T-helper 2 cell (primary cell): ENCODE measurements at regions not wholly inside any gene's neighbourhood (a gene's known extent, or its start where the extent isn't known, plus 50 kb on each side); places are given as distances from the start of the nearest gene placed in this dataset.
A peak's percentile ranks its signal among the peaks of the same experiment; 100 is the strongest.
"Not testable (repeated sequence)": the region's sequence is repeated elsewhere in the genome, so short reads cannot be mapped to it uniquely, and the experiment has no call there.

Experiments used
- DNase-seq, 5 experiments: peaks; one replicate each; pipeline versions ENCODE4 v3.0.0 to v3.0.0-alpha.2; 2012 to 2022

DNA sequence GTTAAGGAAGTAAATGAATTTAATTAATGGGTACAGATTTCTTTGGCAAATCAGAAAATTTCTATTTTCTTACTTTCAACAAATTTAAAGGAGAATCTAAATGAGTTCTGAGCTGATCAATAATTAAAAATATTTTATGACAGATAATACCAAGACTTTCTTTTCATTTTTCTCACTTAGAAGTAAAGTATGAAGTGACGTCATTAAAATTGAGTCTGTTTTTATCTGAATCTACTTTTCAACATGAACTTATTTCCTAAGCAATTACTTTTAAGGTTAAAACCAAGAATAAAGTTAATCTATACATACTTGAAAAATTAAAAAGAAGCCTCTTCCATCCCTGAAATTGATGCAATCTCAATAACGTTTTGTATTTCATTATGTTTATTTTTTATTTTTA, 552.8 kb upstream of the ST8SIA4 start:
- DNase-seq, result no peak

DNA sequence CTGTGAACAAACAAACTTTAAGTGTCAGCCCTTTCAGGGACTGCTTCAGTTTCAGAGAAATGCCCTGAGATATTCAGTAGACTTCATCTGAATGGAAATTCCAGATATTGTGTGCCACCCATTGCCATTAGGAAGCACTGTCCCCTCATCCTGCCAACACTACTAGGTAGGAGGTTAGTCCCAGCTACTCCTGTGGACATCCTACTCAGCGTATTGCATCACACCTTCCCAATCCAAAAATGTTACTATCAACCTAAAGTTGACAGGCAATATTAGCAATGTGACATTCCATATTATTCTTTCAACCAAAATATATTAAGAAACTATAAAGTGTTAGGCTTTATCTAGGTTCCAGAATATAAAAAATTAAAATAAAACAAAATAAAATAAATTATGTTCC, 552.0 kb upstream of the ST8SIA4 start:
- no peak for DNase-seq

DNA sequence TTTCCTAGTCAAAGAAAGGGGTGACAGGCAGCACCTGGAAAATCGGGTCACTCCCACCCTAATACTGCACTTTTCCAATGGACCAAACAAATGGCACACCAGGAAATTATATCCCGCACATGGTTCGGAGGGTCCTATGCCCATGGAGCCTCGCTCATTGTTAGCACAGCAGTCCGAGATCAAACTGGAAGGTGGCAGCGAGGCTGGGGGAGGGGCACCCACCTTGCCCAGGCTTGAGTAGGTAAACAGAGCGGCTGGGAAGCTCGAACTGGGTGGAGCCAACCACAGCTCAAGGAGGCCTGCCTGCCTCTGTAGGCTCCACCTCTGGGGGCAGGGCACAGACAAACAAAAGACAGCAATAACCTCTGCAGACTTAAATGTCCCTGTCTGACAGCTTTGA, 539.2 kb upstream of the ST8SIA4 start:
- DNase-seq, result not testable (repeated sequence)

DNA sequence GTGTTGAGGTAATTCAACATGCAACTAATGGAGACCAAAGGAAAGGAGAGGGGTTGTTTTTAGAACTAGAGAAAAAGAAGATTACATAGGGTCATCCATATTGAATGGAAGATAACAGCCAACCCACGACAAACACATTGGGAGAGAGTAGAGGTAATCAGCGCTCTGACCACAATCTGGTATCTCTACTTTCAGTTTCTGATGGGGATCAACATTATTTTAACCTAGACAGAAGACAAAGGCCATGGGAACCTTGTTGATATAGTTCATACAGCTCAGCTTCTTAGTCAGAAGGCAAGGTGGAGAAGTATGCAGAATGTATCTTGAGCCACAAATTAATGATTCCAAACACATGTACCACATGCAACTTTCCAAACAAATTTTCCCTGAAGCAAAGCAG, 537.1 kb upstream of the ST8SIA4 start:
- DNase-seq, result no peak

DNA sequence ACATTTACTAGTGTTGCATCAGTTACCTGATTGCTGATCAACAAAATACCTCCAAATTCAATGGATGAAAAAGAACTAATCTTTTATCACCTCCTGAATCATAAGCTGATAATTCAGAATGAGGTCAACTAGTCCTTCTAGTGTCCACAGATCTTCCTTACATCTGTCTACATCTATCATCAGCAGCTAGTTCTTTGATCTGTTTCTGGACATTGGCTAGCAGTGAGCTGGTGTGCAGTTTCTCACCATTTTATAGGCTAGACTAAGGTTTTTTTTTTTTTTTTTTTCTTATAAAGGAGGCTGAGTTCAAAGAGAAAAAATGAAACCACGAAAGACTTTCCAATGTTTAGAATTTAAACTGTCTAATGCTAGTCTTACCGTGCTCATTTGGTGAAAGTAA, 534.3 kb upstream of the ST8SIA4 start:
- no peak for DNase-seq

DNA sequence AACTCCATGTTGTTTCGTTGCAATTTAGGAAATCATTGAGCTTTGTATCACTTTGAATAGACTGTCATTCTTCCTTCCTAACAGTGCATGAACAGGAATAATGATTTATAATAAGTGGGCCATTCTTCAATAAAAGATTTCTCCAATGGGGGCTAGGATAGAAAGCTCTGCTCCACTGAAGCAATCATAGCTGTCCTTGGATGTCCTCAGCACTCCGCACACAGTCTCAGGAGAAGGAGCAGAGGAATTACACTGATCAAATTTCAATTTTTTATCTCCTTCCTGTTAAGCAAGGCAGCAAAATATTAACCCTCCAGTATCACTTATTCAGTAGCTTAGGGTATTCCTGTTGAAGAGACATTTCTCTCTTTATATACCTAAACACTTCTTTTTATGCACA, 532.7 kb upstream of the ST8SIA4 start:
- DNase-seq, result no peak

DNA sequence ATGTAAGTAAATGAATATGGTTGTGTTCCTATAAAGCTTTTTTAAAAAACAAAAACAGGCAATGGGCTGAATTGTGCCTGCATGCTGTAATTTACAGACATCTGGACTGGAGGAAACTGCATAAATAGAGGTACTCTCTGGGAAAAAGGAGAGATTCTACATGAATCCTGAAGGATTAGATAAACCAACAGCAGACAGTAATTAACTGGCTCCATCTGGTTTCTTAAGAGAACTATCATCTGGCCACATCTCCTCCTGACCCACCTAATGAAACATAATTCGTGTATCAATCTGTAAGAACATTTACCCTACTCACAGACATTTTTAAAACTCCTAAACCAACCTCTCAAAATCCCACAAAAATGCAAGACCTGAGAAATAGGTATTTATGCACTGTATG, 528.1 kb upstream of the ST8SIA4 start:
- DNase-seq, result no peak

DNA sequence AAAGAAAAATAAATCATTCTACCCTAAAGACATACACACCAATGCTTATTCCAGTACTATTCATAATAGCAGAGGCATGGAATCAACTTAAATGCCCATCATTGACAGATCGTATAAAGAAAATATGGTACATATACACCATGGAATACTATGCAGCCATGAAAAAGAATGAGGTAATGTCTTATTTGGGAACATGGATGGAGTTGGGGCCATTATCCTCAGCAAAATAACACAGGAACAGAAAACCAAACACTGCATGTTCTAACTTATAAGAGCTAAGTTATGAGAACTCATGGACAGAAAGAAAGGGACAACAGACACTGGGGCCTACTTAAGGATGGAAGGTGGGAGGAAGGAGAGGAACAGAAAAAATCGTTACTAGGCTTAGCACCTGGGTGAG, 527.5 kb upstream of the ST8SIA4 start:
- no peak for DNase-seq

DNA sequence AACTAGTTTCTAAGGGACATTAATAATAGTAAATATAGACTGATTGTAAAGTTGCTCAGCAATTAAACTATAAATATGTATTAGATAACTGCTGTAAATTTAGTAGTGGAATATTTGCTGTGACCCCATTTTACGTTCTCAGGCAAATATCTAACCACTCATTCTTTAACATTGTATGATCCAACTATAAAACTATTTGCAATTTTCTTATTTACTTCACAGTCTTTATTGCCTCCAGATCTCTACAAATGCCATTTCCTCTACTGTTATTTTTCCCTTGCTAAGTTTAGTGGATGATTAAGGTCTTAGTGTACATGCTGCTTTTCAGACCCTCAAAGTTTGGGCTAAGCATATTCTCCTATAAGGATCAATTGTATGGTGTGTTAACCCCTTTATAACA, 526.2 kb upstream of the ST8SIA4 start:
- DNase-seq, result no peak

DNA sequence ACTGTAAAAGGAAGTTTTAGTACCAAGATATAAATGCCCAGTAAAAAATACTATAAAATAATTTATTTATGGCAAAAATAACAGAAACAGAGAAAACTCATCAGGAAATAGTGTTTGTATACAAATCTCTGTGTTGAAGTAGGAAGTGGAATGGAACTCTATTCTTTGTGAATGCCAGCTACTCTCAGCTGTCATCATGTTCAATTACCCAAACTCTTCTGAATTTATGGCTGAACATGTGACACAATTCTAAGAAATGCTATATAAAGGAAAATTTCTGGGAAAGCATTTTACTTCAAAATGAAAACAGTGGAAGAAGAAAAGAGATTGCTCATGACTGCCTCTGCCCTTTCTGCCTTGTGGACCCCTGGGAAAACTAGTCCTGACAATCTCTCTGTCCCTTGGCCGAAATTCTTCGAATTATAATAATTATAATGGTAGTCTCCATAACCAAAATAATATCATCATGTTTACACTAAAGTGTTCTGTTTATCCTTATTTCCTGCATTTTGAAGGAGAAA, 522.3 kb upstream of the ST8SIA4 start:
- no peak for DNase-seq

DNA sequence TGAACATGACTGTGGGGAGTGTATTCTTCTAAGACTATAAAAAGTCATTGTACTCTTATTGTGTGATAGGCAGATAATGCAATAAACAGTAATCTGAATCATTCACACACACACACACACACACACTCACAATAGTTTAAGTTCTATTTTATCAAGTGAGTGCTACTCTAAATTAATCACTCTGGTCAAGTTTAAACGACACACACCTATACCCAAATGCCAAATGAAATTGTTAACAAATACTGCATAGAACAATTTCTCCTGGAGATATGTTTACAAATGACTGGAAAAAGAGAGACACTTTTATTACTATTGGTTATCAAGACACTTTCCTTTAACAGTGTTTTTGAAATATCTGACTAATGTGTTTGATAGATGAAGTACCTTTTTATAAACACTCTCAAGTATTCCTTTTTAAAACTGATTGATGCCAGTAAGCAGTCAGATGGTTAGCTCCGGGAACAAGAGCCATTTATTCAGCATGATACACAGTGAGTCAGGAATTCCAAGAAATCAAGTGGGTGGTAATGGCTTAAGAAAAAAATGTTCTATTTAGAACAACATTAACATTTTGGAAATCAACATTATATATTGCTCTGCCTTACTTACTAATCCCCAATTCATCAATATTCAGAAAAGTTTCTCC, 521.6 kb upstream of the ST8SIA4 start:
- DNase-seq, result no peak

DNA sequence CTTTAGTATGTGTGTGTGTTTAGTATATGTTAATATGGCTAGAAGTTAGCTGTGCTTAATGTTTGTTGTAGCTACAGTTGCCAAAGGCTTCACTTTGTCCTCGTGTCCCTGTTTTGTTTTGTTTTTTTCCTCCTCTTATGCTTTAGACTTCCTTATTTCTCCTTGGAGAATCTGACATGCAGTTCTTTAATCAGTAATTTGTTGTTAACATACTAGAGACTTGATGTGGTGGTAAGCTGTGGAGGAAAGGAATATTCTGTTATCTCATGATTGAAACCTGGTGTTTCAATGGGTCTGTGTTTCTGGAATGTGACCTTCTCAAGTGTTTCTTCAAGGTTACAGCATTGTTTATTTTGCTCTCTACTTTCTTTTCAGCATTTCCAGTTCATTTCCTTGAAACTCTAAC, 515.6 kb upstream of the ST8SIA4 start:
- DNase-seq, result no peak

DNA sequence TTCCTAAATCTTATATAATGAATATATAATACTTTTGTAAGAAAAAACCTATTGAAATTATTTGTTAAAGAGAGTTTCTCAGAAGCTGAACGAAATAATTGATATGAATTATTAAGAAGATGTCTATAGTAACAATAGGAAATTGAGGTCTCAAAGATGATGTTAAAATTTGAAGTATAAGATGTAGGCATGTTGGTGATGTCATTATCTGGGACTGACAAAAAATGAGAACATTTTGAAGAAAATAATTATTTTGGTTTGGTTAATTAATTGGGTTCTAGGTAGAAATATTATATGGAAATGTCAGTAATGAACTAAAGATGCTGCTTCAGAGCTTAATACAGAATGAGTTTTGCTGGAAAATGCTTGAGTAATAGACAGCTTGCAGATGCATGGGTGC, 501.4 kb upstream of the ST8SIA4 start:
- no peak for DNase-seq

DNA sequence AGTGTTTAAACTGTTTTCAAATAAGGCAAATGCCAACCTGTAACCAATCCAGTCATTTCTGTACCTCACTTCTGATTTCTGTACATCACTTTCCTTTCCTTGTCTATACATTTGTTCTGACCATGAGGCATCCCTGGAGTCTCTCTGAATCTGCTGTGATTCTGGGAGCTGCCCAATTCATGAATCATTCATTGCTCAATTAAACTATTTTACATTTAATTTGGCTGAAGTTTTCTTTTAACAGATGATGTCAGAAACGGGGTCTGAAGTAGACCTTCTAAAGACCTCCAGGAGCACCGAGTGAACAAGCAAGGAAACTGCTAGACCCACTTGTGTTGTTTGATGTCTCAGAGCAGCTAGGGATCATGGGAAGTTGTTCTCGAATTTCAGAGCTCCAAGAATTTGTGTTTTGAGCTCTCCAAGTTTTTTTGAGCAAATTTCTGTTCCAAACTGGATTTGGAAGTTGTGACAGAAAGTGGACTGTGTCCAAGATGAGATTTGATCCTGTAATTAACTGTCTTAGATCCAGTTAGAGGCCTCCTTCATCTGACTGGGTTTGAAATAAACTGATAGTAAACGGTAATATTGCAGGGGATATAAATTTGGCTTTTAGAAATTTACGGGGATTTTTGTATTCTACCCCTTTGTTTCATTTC, 490.8 kb upstream of the ST8SIA4 start:
- no peak for DNase-seq

DNA sequence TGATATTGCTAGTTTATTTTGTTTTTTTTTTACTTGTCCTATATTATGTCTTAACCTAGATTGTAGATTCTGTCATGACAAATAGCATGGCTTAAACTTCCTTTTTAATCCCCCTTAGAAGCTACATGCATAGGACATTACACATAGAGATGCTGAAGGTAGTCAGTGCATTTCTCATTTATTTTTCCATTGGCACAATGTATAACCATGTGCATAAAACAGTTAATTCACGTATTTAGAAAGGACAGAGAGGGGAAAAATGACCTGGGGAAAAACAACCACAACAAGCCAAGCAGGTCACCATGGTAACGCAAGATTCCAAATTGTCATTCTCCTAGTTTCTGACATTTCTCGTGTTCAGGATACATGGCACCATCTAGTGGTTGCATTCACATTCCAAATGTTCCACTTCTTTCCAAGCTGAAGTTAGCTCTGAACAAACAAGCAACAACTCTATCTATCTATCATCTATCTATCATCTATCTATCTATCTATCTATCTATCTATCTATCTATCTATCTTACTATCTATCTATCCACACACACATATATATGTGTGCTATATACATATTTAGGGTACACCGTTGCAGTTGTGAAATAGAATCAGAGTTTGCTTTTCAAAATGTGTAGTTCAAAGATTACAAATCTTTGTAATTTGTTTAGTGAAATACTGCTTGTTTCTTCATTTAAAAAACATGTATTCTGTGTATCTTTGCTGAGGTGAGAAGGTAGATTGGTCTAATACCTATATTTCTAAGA, 487.2 kb upstream of the ST8SIA4 start:
- DNase-seq, result peak in 1 of 5 experiments; percentile 23

DNA sequence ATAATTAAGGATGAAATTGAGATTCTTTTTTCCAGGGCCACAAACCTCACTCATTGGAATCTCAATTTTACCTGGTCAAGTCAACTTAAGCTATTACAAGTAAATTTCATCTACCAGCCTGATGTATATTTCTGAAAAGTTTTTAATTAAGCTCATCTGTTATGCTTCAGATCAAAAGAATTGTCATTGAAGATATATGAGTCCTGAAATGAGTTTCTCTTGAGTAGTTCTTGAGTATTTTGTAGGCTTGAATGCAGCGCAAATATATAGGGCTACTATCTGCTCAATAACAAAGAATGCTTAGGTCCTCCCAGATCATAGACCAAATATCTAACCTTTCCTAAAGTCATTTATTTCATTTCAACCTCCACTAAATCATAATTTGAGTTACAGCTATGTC, 482.2 kb upstream of the ST8SIA4 start:
- no peak for DNase-seq

DNA sequence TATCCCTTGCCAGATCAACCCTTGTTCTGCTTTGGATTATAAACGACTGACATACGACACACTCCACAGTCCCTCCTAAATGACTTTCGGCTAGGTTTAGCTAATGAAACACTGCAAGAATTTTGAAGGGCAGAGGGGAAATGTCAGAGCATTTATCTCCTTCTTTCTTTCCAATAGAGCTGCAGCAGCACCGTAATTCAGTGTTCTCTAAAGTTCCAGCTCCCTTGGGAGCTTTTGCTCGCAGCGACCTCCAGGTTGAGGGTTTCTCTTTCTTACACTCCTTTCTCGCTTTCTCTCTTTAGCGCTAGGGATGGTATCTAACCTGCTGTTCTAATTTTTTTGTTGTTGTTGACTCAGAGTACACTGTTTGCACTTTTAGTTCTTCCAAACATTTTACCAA, 467.1 kb upstream of the ST8SIA4 start:
- DNase-seq, result no peak

DNA sequence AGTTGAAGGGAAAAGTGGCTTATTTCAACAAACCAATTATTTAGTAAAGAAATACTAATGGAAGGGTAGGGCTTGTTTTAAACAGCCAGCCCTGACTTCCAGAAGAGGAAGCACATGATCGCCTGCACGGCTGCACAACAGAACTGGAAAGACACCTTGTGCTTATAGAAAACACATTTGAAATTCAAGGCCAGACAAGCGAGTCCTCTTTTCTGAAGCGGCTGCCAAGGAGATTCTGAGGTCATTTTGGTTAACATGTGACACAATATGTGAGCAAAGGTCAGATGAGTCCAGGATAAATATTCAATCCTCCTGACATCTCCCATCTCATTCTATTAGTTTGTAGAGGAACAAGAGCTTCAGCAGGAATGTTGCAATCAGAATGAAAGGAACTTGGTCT, 461.4 kb upstream of the ST8SIA4 start:
- DNase-seq, result no peak

DNA sequence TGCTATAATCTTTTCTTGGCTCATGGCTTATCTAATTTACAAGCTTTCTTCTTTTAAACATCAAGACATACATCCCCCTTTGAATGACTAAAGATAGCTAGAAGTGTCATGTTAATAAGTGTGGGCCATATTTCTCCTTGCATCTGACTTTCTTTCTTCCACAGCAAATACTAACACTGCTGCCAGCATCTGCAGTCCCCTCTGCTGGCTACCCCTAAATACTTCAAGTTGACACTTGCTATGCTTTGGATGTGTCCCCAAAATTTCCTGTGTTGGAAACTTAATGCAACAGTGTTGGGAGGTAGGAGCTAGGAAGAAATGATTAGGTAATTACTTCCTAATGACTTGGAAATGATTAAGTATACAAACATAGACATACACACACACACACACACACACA, 459.0 kb upstream of the ST8SIA4 start:
- DNase-seq, result no peak

DNA sequence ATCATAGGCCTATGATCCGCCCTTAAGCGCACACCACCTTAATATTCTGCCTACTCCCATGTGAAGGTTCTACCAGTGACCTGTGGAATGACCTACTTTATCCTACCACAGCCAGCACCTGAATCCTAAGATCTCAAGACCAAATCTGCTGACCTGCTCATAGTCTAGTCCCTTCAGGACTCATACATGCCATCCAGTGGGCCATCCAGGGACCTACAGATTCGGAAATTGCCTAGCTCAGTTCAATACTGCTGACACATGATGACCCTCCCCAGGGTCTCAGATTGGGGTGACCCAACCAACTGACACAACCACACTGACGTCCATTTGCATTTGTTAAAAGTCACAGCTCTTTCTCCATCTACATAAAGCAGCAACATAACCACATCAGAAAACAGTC, 443.8 kb upstream of the ST8SIA4 start:
- no peak for DNase-seq

DNA sequence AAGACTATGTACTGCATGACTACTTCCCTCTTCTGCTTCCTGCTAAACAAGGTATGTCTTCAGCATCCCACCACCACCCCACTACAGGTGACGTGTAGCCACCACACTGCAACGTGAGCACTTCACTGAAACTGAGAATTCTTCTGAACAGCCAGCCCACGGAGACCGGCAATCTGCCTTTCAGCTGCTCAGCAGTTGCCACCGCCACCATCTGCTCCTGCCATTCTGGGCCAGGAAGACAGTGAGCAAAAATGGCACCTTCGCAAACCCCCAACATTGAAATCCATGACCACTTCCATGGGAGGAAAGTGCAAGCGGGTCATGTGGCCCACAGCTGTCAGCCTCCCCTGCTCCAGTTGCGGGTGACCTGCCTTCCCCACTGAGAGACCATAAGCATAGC, 443.4 kb upstream of the ST8SIA4 start:
- DNase-seq, result no peak

DNA sequence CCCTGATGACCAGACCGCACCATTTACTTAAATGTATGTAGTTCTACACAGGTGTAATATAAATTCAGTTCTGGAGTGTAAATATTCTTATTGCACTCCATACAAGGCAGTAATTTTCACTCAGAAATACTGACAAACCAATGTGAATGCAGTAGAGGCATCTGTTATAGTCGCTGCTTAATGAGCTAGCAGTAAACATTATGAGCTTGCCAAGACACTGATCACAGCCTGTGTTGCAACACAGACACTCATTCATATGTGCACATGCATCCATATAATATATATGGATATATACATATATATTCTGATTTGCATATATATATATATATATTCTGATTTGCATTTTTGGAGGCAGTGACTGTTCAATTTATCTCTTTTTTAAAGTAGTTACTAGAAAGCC, 435.1 kb upstream of the ST8SIA4 start:
- DNase-seq, result no peak

DNA sequence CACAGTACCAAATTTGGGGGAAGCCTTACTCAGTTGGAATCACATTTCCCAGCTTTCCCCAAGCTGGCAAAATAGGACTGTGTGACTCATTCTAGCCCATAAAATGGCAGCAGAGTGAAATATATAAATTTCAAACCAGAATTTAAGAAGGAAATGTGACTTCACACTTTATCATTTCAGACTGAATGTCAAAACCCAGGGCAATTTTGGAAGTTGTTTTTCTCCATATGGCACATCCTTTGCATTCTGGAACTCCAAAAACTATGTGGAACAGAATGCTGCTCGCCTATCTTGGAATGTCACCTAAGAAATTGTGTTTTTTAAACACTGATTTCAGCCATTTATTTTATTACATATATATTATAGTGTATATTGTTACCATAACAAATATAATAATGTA, 424.7 kb upstream of the ST8SIA4 start:
- no peak for DNase-seq

DNA sequence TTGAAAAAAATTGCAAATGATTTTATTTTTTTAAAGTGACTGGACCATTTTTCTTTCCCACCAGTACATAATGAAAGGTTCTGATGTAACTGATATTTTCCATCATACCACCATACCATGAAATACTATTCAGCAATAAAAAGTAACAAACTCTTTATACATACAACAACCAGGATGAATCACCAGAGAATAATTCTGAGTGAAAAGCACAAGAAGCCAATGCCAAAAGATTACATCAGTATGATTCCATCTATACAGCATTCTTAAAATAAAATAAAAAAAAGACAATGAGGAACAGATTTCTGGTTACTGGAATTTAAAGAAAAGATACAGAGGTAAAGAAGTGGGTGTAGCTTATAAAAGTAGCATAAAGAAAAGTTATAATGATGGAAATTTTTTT, 423.7 kb upstream of the ST8SIA4 start:
- no peak for DNase-seq
